Calu3 (cell line): ENCODE measurements at regions not wholly inside any gene's neighbourhood (a gene's known extent, or its start where the extent isn't known, plus 50 kb on each side); places are given as distances from the start of the nearest gene placed in this dataset.

Experiments used
- BruUV-seq: library from RNA; stranded (reverse); fragments of 400-500 nt; replicated peaks from 2 replicates; lab custom pipeline; 2021; lab: Mats Ljungman, UMichigan
- CTCF ChIA-PET: fragments of 300-600 bp; sonication (Branson Sonifier 250); formaldehyde crosslinking; loops from one replicate; lab custom pipeline; 2022; ENCODE audit warnings: antibody characterized with exemption; lab: Charles Lee
- DNase-seq: peaks from one replicate; pipeline ENCODE4 v3.0.0; 2022
- H3K27ac Mint-ChIP-seq: one replicate; pipeline ENCODE4 v1.8.0; 2022; ENCODE audit warnings: mixed read lengths; ENCODE audit not compliant: unreplicated experiment
- H3K27me3 Mint-ChIP-seq: one replicate; pipeline ENCODE4 v1.8.0; 2022; ENCODE audit warnings: mixed read lengths; ENCODE audit not compliant: unreplicated experiment
- H3K36me3 Mint-ChIP-seq: one replicate; pipeline ENCODE4 v1.8.0; 2022; ENCODE audit warnings: mild to moderate bottlenecking, moderate library complexity, mixed read lengths; ENCODE audit not compliant: insufficient read depth, unreplicated experiment
- H3K4me1 Mint-ChIP-seq: one replicate; pipeline ENCODE4 v1.8.0; 2022; ENCODE audit warnings: mild to moderate bottlenecking, low read depth, mixed read lengths; ENCODE audit not compliant: unreplicated experiment
- H3K4me3 Mint-ChIP-seq: one replicate; pipeline ENCODE4 v1.8.0; 2022; ENCODE audit warnings: mild to moderate bottlenecking, low read depth, moderate library complexity, mixed read lengths; ENCODE audit not compliant: unreplicated experiment
- H3K9me3 Mint-ChIP-seq: one replicate; pipeline ENCODE4 v1.8.0; 2022; ENCODE audit warnings: low read depth, mixed read lengths; ENCODE audit not compliant: unreplicated experiment
- CTCF ChIP-seq: fragments of 200-600 bp; IDR thresholded peaks from one replicate; pipeline ENCODE4 v1.8.0; 2022; ENCODE audit warnings: antibody characterized with exemption; ENCODE audit not compliant: unreplicated experiment
- intact Hi-C: fragments of 100-400 bp; cut with micrococcal nuclease; formaldehyde crosslinking; loops from one replicate; pipeline ENCODE4 v1.10.0; 2022; ENCODE audit not compliant: unreplicated experiment

GRCh38 chr13:105395041-105395440 is 1140.4 kb downstream of the EFNB2 start:
- no peak for TF ChIP-seq CTCF
- CTCF ChIA-PET, result no interaction called here
- Mint-ChIP-seq H3K36me3 (no peaks in the 10 kb centered on the region), H3K4me3 (no peak overlapping the region), H3K27me3 (no peaks in the 10 kb centered on the region), H3K27ac (no peak overlapping the region), H3K4me1 (no peaks in the 10 kb centered on the region), H3K9me3 (no peaks in the 10 kb centered on the region)
- no TSS peak for BruUV-seq
- intact Hi-C loops, result no loop called here
- no peak for DNase-seq

GRCh38 chr13:105389373-105389772 is 1146.1 kb downstream of the EFNB2 start:
- Mint-ChIP-seq H3K27me3 (no peaks in the 10 kb centered on the region), H3K9me3 (no peaks in the 10 kb centered on the region), H3K4me3 (no peak overlapping the region), H3K4me1 (no peaks in the 10 kb centered on the region), H3K27ac (no peak overlapping the region), H3K36me3 (no peaks in the 10 kb centered on the region)
- no peak for DNase-seq
- TF ChIP-seq CTCF, result no peak
- CTCF ChIA-PET, result no interaction called here
- intact Hi-C loops, result no loop called here
- BruUV-seq, result no TSS peak

- DNase-seq, result no peak
- TF ChIP-seq CTCF, result no peak
- peaks cover 3% of the 10 kb centered on the region for H3K9me3 Mint-ChIP-seq
- CTCF ChIA-PET, result no interaction called here
- no peak overlapping the region for H3K27ac Mint-ChIP-seq
- intact Hi-C loops, result no loop called here
- H3K27me3 Mint-ChIP-seq, result no peaks in the 10 kb centered on the region
- no peaks in the 10 kb centered on the region for H3K36me3 Mint-ChIP-seq
- H3K4me3 Mint-ChIP-seq, result no peak overlapping the region
- H3K4me1 Mint-ChIP-seq, result no peaks in the 10 kb centered on the region
- no TSS peak for BruUV-seq
These were observed 1158.0 kb downstream of the EFNB2 start for GRCh38 chr13:105377452-105377851.

- intact Hi-C loops, result no loop called here
- H3K9me3 Mint-ChIP-seq, result no peaks in the 10 kb centered on the region
- H3K27ac Mint-ChIP-seq, result no peak overlapping the region
- H3K27me3 Mint-ChIP-seq, result no peaks in the 10 kb centered on the region
- CTCF ChIA-PET, result no interaction called here
- no peak for DNase-seq
- TF ChIP-seq CTCF, result no peak
- H3K4me3 Mint-ChIP-seq, result no peak overlapping the region
- no peaks in the 10 kb centered on the region for H3K36me3 Mint-ChIP-seq
- no TSS peak for BruUV-seq
- H3K4me1 Mint-ChIP-seq, result no peaks in the 10 kb centered on the region
These were observed 1165.3 kb downstream of the EFNB2 start for GRCh38 chr13:105370011-105370650.
